GM21529 (cell line): ENCODE measurements at regions not wholly inside any gene's neighbourhood (a gene's known extent, or its start where the extent isn't known, plus 50 kb on each side); places are given as distances from the start of the nearest gene placed in this dataset.
"Not testable (repeated sequence)": the region's sequence is repeated elsewhere in the genome, so short reads cannot be mapped to it uniquely, and the experiment has no call there.

ENCODE experiments used
- ATAC-seq: cut with Tn5 transposase; IDR thresholded peaks from one replicate; pipeline ENCODE4 v1.9.1; 2021; ENCODE audit not compliant: unreplicated experiment

DNA sequence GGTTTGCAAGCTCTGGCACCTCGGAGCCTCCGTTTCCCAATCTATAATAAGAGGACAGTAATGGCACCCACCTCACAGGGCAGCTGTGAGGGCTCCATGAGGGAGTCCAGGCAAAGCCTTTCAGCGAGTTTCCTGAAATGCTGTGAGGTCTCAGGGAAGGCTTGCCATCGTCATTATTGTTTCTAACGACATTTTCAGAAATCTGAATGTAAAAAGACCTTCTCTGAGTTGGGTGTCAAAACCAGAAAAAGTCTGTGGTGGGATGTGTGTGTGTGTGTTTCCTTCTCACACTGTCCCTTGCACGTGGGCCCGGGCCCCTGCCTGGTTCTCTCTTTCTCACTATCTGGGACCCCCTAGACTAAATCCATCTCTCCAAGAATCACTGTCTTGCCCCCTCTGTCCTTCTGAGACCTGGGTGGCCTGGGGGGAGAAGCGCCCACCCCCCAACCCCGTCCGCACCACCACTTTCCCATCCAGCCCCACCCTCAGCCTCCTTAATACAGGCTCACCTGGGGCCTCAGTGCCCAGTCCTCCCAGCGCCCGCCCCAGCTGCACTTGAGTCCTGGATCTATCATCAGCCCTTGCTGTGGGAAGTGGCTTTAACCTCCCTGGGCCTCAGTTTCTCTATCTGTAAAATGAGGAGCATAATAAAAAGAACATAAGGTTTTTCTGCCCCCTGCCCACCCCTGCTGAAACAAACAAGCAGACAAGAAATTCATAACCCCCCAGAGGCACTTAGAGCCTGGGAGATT is 180.3 kb downstream of the C9orf50 start:
- ATAC-seq: no peak

DNA sequence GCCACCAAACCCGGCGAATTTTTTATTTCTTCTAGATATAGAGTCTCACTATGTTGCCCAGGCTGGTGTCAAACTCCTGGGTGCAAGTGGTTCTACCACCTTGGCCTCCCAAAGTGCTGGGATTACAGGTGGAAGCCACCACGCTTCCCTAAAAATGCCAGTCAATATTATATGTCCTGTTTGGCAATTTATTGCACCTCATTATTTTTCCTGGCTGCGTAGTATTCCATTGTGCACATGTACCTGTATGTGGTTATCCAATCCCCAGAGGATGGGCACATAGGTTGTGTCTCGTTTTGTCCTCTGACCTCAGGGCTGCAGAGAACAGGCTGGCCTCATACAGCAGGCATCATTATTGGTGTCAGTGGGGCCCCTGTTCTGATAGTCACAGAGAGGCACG is 181.7 kb downstream of the C9orf50 start:
- no peak for ATAC-seq

DNA sequence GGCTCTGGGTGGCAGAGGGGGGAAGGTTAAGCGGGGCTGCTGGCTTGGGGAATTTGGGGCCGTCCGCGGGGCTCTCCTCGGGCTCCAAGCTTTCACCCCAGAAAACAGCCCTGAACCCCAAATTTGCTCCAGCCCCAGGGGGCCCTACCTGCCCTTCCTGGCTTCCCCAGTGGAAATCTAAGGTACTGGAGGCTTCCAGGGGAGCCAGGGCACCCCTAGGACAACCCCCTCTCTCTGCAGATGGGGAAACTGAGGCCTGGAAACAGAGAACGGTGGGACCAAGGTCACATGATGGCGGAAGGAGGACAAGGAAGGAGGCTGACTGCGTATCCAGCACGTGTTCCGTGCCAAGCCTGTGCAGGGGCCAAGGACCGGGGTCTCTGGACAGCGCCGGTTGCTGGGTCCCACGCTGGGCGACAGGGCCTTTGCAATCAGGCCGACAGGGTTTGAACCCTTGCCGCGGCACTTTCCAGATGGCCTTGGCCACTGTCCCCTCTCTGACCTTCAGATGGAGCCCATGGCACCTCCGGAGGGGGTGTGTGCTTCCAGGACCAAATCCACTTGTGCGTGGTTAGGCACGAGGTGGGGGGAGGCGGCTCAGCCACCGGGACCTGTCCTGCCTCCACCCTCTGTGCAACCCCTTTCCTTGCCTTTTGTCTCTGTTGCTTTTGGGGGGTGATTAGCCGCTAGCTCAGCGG is 183.1 kb downstream of the C9orf50 start:
- ATAC-seq: no peak

DNA sequence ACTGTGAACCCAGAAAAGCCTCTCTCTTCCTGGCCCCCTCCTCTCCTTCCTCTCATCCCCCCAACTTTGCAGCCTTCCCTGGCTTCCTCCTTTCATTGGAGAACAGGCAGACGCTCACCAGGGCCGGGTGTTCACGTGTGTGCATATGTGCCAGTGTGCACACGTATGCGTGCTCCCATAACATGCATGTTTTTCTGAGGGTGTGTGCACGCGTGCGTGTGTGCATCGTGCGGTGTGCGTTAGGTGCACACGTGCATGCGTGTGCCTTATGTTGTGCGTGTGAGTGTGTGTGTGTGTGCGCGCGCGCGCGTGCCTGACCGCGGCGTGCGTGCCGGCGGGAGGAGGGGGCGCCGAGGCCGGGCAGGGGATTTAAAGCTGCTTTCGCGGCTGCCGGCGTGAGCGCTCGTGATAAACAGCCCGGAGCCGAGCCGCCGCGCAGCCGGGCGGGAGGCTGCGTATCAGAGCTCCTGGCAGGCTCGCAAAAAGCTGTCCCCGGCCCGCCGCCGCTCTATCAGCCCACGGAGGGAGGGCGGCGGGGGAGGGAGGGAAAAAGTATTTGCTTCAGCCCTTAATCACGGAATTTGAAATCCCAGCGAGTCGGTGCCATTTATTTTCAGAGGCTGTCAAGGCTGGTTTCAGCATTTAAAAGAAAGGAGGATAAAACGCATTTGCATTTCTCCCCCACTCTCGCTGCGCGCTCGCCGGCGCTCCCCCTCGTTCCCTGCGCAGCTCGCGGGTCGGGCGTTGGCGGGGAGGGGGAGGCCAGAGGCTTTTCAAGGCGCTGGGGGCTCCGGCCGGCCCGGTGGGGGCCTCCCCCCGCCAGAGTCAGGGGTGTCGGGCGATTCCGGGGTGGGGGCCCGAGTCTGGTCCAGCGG is 183.9 kb downstream of the C9orf50 start:
- no peak for ATAC-seq

DNA sequence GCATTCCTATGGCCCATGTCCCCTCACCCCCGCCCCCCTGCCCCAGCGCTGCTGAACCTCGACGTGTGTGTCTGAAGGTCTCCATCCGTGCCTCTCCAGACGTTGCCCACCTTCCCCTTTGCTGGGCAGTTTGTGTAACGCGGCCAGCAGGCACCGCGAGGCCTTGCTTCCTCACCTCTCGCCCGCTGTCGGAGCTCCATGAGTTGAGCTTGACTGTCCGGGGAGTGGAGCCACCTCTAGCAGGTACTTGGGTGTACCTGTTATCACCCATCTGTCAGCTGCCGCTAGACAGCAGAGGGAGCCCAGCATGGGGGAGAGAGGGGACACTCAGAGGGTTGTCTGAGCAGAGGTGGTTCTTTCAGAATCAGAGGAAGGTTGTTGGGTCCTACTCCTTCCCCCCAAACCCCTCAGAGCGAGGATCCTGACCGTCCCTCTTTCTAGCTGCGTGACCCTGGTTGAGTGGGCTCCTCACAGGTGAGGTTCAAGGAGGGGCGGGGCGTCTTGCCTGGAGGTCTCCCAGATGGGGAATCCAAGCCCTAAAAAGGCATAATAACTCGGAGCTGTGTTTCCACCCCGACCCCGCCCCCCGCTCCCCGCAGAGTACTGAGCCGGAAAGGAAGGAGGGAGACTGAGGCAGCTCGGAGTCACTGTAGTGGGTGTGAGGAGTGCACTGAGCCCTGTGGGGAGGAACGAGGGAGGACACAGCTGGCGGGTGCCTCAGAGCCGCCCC is 184.7 kb downstream of the C9orf50 start:
- ATAC-seq: no peak

DNA sequence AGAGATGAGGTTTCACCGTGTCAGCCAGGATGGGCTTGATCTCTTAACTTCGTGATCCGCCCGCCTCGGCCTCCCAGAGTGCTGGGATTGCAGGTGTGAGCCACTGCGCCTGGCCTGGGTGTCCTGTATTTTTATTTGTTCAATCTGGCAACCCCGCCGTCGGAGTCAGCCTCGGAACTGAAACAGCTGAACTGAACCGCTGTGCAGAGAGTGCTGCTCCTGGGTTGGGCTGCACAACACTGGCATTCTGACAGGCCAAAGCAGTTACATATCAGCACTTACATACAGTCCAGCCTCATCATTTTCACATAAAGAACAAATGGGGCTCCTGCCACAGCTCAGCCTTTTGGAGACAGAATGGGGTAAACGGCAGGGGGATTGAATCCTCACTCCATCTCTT is 185.6 kb downstream of the C9orf50 start:
- ATAC-seq: no peak

DNA sequence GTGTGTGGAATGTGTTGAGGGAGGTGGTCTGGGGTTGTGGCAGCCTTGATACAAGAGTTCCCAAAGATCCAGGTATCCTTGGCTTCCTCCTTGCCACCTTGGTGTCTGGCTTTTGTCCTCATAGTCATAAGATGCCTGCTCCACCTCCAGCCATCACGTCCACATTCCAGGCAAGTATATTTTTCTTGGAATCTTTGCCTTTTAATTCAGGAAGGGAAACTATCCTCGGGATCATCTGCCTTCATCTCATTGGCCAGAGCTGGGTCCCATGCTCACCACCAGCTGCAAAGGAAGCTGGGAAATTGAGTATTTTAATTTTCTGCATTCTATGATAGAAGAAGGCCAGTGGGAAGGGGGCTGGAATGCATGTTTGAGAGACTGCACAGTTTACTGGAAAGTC is 186.7 kb downstream of the C9orf50 start:
- no peak for ATAC-seq

DNA sequence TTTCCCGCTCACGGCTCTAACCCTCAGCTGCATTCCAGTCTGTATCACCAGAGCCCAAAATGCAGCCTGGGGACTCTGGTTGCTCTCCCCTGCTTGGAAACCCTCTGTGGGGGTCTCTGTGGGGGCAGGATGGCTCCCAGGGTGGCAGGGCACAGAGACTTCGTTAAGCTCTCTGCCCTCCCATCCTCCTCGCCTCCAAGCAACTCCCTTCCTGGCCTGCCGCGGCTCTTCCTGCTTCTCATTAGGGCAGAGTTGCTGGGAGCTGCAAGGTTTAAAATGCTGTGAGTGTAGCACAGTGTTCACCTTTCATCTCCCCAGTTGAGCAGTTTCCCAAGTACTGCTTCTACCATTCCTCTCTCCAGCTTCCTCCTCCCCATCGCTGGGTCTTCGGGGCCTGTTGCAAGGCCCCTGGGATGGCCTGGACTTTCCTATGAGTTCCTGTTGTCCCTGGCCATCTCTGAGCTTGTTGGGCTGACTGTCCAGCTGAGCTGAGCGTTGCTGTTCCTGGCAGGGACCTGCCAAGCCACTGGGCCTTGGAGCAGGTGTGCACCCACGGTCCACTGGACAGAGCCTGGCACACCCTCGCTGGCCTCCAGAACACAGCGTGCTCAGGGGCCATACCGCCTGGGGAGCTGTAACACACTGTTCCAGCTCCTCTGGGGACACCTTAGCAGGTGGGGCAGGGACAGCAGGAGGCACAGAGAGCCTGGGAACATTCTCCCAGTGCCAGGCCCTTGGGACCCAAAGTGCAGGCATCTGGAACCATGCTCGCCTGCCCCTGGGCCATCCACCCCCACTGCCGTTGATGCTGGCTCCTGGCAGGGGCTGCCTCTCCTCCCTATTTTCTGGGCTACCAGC is 188.4 kb downstream of the C9orf50 start:
- ATAC-seq: no peak

DNA sequence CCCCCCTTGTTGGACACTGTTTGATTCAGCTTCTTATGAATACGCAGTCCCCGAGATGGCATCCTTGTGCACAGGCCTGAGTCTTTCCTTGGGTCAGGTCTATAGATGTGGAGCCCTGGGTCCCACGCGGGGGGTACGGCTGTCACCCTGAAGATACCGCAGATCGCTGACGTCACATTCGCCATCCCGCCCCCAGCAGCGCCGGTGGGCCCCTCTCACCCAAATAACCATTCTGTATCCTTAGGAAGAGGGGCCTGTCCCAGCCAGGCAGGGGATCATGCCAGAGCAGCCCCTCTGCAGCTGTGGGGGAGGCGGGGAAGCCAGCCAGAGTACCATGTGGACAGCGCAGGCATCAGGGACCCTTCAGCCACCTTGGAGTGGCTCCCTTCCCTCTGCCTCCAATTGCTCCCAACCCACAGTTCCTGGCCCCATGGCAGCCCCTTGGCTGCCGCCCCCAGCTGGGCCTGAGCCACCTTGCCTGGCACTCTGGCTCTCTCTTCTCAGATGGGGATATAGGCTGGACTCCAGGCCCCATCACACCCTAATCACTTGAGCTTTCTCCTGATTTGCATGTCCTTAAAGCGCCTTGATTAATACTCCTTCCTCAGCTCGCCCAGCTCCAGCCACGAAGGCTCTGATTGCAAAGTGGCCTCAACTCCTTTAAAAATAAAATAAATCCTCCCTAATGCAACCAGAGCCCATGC is 189.8 kb downstream of the C9orf50 start:
- no peak for ATAC-seq

DNA sequence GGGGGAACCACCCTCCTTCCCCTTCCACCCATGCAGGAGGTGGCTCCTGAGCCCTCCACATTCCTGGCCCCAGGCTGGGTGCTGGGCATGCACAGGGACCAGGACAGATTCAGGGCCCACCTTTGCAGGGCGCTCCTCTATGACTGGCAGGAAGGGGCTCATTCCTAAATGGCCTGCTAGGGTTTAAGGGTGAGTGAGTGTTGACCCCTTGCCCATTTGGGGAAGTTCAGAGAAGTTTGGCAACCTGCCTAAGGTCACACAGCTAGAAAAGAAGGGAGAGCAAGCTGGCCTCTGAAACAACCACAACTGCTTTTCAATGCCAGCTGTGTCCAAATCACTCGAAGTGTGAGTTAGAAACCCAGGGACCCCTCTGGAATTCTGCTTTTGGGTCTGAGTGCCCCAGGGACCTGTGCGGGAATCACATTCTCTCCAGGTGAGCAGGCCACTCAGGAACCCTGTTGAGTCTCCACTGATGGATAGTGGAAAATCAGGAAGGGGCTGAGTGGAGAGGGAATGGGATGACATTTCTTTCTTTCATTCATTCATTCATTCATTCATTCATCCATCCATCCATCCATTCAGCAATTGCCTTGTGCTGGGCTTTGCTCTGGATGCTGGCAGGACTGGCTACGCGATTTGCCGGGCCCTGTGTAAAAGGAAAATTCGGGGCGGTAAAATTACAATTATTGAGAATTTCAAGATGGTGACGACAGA is 191.9 kb downstream of the C9orf50 start:
- ATAC-seq: no peak

DNA sequence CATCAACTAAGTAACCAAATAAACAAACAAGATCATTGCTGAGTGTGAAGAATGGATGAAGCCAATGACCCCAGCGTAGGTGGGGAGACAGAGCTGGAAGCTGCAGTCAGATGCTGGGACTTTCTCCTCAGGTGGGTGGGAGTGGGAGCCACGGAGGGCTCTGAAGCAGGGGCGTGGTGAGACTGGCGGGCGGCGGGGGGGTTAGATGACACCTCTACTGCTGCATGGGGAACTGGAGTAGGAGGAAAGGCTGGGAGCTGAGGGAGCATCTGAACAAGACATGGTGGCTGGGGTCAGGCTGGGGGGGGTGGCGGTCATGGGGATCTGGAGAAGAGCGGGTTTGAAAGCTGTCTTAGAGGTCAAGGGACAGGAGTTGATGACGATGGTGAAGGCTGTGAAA is 193.8 kb downstream of the C9orf50 start:
- ATAC-seq: no peak

DNA sequence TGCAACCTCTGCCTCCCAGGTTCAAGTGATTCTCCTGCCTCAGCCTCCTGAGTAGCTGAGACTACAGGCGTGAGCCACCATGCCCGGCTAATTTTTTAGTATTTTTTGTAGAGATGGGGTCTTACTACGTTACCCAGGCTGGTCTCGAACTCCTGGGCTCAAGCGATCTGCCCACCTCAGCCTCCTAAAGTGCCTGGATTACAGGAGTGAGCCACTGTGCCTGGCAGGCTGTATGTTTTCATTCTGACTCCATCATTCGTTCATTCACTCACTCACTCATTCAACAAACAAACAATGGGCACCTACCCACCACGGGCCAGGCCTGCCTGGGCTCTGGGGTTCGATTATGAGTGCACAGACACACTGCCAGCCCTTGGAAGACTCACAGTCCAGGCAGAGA is 197.1 kb downstream of the C9orf50 start:
- ATAC-seq: not testable (repeated sequence)

DNA sequence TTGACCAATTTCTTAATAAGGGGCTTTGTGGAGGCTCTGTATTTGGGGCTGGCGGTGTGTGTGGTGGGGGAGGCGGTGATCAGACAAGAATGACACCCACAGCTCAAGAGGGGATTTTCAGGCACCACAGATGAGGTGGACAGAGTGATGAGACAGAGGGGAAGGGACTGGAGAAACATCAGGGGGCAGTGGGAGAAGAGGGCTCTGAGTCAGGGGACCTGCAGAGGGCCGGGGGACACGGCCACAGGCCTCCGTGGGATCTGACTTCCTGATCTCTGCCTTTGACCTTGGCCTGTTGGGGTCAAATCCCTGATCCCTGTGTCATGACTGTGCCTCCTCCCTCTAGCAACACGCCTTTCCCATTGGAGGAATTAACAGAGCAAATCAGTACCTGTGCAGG is 197.7 kb downstream of the C9orf50 start:
- no peak for ATAC-seq

DNA sequence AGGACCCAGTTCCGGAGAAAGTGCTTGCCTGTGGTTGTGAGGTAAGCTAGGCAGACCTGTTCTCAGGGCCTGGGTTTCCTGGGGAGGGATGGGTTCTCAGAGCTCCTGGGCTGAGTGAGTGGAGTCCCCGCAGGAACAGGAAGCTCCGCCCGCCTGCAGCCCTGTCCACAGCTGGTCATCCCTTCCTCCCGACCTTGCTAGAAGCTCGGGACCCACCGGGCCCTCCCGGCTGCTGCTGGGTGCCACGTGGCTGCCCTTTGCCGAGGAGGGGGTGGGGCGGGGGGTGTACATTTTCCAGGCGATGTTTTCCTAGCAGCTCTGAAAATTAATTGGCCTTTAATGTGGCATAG is 198.1 kb downstream of the C9orf50 start:
- no peak for ATAC-seq

DNA sequence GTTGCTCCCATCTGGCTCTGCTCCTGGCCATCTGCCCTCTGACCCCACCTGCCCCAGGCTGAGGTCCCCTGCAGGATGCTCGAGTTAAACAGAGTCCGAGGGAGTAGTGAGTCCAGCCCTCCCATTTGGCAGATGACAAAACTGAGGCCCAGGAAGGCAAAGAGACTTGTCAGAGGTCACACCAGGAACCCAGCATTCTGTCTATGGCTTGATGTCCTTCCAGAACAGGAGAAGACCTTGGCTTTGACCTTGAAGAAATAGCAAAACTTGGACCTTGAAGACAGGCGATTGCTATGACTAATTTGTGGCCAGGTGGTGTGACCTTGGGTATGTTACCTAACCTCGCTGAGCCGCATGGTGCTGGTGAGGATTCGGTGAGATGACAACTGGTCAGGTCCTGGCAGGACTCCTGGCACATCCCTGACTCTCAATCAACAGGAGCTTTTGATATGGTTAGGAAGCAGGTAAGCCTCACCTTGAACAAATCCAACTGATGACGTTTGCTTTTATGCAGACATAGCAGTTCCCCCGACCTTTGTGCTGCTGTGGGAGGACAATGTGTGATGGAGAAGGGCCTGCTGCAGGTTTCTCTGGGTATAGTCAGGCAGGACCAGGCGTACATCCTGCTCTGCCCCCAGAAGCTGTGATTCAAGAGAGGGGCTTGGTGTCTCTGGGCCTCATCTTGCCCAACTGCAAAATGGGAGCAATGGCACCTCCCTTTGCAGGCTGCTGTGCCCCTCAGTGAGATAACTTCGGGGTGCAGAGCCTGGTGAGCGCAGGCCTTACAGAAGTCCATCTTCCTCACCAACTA is 198.7 kb downstream of the C9orf50 start:
- no peak for ATAC-seq

DNA sequence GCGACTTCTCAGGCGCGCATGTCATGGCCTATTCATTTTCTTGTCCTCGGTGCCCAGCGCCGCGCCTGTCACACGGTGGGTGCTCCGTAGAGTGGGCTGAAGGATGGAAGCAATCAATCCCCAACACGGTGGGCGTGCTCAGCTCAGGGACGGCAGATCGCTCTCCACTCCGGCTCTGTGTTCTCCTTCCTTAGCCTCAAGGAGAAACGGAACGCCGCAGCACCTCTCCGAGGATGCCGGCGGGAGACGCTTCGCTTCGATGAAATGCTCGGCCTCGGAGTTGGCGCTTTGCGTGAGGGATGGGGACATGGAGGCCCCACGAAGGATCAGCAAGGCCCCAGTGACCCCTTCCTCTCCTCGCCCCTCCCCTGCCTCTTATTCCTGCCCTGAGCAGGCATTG is 199.5 kb downstream of the C9orf50 start:
- ATAC-seq: no peak

DNA sequence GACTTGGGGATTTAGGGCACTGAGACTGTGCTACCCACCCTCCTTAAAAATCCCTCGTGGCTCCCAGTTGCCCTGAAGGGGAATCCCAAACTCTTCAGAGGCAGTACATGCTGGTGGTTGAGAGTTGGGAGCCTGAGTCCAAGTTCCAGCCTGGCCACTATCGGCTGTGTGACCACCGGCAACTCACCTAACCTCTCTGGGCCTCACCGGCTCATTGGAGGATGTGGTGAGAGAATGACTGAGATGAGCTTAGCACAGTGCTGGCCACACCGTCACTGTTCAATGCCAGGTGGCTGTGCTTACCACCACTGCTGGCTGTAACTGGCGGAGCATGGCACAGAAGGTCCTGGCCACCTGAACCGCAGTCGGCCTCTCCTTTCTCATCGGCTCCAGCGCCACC is 200.2 kb downstream of the C9orf50 start:
- ATAC-seq: no peak

DNA sequence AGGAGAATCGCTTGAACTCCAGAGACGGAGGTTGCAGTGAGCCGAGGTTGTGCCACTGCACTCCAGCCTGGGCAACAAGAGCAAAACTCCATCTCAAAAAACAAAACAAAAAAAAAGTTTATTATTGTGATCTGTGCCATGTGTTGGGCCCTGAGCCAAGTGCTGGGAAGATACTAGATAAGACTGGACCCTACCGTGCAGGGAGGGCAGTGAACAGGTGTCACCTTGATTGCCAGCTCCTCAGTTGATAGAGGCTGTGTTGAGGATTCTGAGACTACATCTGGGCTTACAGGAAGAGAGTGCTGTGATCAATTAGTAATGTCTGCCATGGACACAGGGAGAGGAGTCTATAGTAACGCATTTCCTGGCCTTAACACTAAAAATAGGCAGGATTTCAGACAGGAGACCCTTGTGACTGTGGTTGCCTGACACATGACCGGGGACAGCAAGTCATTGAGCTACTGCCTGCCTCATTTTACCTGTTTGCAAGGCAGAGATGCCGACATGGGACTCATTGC is 201.5 kb downstream of the C9orf50 start:
- no peak for ATAC-seq
